Fibroblast of lung (primary cell): ENCODE measurements at regions not wholly inside any gene's neighbourhood (a gene's known extent, or its start where the extent isn't known, plus 50 kb on each side); places are given as distances from the start of the nearest gene placed in this dataset.

Source experiments
- EZH2 ChIP-seq: IDR thresholded peaks from 2 replicates; pipeline ENCODE4 v1.5.1; 2012; ENCODE audit warnings: low read length, control low read depth, mild to moderate bottlenecking; ENCODE audit errors: missing control alignments
- TF ChIP-seq, protein P1 (sequence below), 2 donors: IDR thresholded peaks in 1 of 2; conservative IDR thresholded peaks in 1 of 2; 1 replicate in 1 of 2; 2 replicates in 1 of 2; pipeline ENCODE4 v1.5.1; 2011 to 2012; ENCODE audit warnings: low read length in 2 of 2, control low read depth in 1 of 2, inconsistent platforms in 1 of 2, low read depth in 1 of 2, mild to moderate bottlenecking in 1 of 2

- TF ChIP-seq EZH2, result no peak
- TF ChIP-seq, protein P1, sequence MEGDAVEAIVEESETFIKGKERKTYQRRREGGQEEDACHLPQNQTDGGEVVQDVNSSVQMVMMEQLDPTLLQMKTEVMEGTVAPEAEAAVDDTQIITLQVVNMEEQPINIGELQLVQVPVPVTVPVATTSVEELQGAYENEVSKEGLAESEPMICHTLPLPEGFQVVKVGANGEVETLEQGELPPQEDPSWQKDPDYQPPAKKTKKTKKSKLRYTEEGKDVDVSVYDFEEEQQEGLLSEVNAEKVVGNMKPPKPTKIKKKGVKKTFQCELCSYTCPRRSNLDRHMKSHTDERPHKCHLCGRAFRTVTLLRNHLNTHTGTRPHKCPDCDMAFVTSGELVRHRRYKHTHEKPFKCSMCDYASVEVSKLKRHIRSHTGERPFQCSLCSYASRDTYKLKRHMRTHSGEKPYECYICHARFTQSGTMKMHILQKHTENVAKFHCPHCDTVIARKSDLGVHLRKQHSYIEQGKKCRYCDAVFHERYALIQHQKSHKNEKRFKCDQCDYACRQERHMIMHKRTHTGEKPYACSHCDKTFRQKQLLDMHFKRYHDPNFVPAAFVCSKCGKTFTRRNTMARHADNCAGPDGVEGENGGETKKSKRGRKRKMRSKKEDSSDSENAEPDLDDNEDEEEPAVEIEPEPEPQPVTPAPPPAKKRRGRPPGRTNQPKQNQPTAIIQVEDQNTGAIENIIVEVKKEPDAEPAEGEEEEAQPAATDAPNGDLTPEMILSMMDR (conservative IDR thresholded peaks at IDR 0.05 in 1 of 2, IDR thresholded peaks at IDR 0.05 in 1 of 2; ENCODE audit: low read depth in 1 of 2, low read length in 2 of 2), result no peak
Measured at GRCh38 chr11:130776061-130776419, 140.2 kb downstream of the SNX19 start.
